Prostate gland (tissue), 2 donors: ENCODE measurements at regions not wholly inside any gene's neighbourhood (a gene's known extent, or its start where the extent isn't known, plus 50 kb on each side); places are given as distances from the start of the nearest gene placed in this dataset.
A peak's percentile ranks its signal among the peaks of the same experiment; 100 is the strongest.

Source experiments
- DNase-seq: peaks from one replicate; pipeline ENCODE4 v3.0.0-alpha.2; 2019; ENCODE audit warnings: low spot score
- H3K27ac ChIP-seq, 2 donors: fragments of 200-600 bp; sonication (generic); 2 replicates each; pipeline ENCODE4 v1.5.1; 2017 to 2019
- H3K27me3 ChIP-seq: fragments of 200-600 bp; sonication (generic); replicated peaks from 2 replicates; pipeline ENCODE4 v1.5.1; 2019; ENCODE audit not compliant: insufficient read depth
- H3K36me3 ChIP-seq, 2 donors: fragments of 200-600 bp; sonication (generic); 1 replicate in 1 of 2; 2 replicates in 1 of 2; pipeline versions ENCODE4 v1.5.1 to v1.8.1; 2017 to 2019
- H3K4me1 ChIP-seq: fragments of 200-600 bp; sonication (generic); replicated peaks from 2 replicates; pipeline ENCODE4 v1.5.1; 2019
- H3K4me3 ChIP-seq, 2 donors: fragments of 200-600 bp; sonication (generic); 2 replicates each; pipeline ENCODE4 v1.5.1; 2017 to 2019
- H3K9me3 ChIP-seq: fragments of 200-600 bp; sonication (generic); 2 replicates; pipeline ENCODE4 v1.5.1; 2017
- POLR2A ChIP-seq: fragments of 450-650 bp; IDR thresholded peaks from one replicate; pipeline ENCODE4 v1.6.1; 2016; ENCODE audit warnings: antibody characterized with exemption, mild to moderate bottlenecking
- POLR2AphosphoS5 ChIP-seq: sonication (generic); formaldehyde crosslinking; IDR thresholded peaks from one replicate; pipeline ENCODE4 v1.6.1; 2017; ENCODE audit warnings: antibody characterized with exemption
- WGBS: methylation state at CpG from one replicate; pipeline ENCODE4 v1.1.5; 2018; 5-methylcytosine and 5-hydroxymethylcytosine counted together
- intact Hi-C: fragments of 100-400 bp; cut with DNase I; formaldehyde crosslinking; loops from one replicate; pipeline ENCODE4 v1.14.2; 2022
- TF ChIP-seq, protein P1 (sequence below), 4 experiments: fragments of 200-600 bp in 2 of 4; fragments of 450-650 bp in 2 of 4; sonication (generic) in 2 of 4; IDR thresholded peaks; 1 replicate in 3 of 4; 2 replicates in 1 of 4; pipeline ENCODE4 v1.5.1; 2016 to 2019; ENCODE audit warnings: antibody characterized with exemption in 4 of 4, mild to moderate bottlenecking in 2 of 4, moderate library complexity in 2 of 4

GRCh38 chr10:78759456-78760120 is 309.2 kb upstream of the ZMIZ1 start:
- DNase-seq = no peak
- 98% methylated on average over 5 of the region's 5 CpGs for WGBS

GRCh38 chr10:78760463-78761310 is 308.1 kb upstream of the ZMIZ1 start:
- H3K4me1 ChIP-seq = peaks cover 3% of the 10 kb centered on the region
- no peak for DNase-seq
- no peaks in the 10 kb centered on the region for H3K36me3 ChIP-seq
- no peaks in the 10 kb centered on the region for H3K9me3 ChIP-seq
- H3K4me3 ChIP-seq = no peak overlapping the region
- H3K27ac ChIP-seq = no peak overlapping the region
- intact Hi-C loops = no loop called here
- TF ChIP-seq POLR2A (no peak), POLR2AphosphoS5 (no peak)
- WGBS = 87% methylated on average over 8 of the region's 8 CpGs
- H3K27me3 ChIP-seq = no peaks in the 10 kb centered on the region

More at GRCh38 chr10:78759456-78760120, 309.2 kb upstream of the ZMIZ1 start:
- H3K27ac ChIP-seq = no peak overlapping the region
- TF ChIP-seq POLR2A (no peak), POLR2AphosphoS5 (no peak)
- TF ChIP-seq, protein P1, sequence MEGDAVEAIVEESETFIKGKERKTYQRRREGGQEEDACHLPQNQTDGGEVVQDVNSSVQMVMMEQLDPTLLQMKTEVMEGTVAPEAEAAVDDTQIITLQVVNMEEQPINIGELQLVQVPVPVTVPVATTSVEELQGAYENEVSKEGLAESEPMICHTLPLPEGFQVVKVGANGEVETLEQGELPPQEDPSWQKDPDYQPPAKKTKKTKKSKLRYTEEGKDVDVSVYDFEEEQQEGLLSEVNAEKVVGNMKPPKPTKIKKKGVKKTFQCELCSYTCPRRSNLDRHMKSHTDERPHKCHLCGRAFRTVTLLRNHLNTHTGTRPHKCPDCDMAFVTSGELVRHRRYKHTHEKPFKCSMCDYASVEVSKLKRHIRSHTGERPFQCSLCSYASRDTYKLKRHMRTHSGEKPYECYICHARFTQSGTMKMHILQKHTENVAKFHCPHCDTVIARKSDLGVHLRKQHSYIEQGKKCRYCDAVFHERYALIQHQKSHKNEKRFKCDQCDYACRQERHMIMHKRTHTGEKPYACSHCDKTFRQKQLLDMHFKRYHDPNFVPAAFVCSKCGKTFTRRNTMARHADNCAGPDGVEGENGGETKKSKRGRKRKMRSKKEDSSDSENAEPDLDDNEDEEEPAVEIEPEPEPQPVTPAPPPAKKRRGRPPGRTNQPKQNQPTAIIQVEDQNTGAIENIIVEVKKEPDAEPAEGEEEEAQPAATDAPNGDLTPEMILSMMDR (IDR thresholded peaks at IDR 0.05) = no peak
- no peak overlapping the region for H3K4me3 ChIP-seq
- H3K9me3 ChIP-seq = no peaks in the 10 kb centered on the region
- H3K27me3 ChIP-seq = no peaks in the 10 kb centered on the region
- H3K4me1 ChIP-seq = peaks cover 3% of the 10 kb centered on the region
- H3K36me3 ChIP-seq = no peaks in the 10 kb centered on the region
- intact Hi-C loops = no loop called here

DNA sequence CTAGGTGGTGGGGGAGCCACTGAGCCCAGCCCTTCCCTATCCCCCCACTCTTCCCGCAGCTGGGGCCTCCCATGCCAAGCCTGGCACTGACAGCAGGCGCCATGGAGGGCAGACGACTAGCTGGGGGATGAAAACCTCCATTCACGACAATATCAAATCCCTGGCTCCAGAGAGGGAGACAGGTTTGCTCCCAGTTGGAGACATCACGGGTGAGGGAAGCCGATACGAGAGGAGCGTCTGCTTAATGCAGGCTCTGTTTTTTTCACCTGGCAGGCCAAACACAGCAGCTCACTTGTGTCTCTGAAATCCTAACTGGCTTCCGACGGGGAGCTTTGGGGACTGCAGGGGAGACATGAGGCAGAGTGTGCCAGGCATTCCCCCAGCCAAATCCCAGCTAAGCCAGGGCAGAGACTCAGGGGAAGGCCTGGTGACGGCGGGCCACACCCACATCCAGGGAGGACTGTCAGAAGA is 307.4 kb upstream of the ZMIZ1 start:
- WGBS = 89% methylated on average over 12 of the region's 12 CpGs
- DNase-seq = no peak
- Histone ChIP-seq H3K27ac (no peak overlapping the region), H3K36me3 (no peaks in the 10 kb centered on the region), H3K4me1 (peaks cover 3% of the 10 kb centered on the region), H3K27me3 (no peaks in the 10 kb centered on the region), H3K4me3 (no peak overlapping the region), H3K9me3 (no peaks in the 10 kb centered on the region)
- intact Hi-C loops = no loop called here
- TF ChIP-seq, protein P1 (IDR thresholded peaks at IDR 0.05) = no peak
- TF ChIP-seq POLR2AphosphoS5 = no peak
- TF ChIP-seq POLR2A = no peak

DNA sequence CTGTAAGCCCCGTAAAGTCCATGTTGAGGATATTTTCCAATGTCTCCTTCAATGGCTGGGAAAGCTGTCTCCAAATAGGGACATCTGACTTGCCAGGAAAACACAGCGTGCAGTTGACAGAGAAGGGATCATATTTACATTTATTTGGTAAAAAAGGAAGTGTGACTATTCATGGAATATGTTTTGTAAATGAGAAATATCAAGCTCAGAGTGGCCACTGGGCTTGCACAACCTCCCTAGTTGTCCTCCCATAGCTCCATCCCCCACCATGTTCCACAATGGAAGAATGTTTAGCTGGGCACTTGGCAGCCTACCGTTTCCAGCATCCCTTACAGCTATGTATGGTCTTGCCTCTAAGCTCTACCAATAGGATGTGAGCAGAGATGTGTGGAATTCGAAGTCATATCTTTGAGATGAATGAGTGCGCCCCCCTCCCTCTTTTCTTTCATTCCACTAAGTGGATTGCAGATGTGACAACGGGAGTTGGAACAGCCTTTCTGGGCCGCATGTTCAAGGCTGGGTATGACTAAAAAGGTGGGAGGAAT is 306.6 kb upstream of the ZMIZ1 start:
- intact Hi-C loops = no loop called here
- no peak for TF ChIP-seq POLR2A
- TF ChIP-seq, protein P1 (IDR thresholded peaks at IDR 0.05) = no peak
- no peak for TF ChIP-seq POLR2AphosphoS5
- no peak for DNase-seq
- 94% methylated on average over 7 of the region's 7 CpGs for WGBS
- Histone ChIP-seq H3K27ac (no peak overlapping the region), H3K36me3 (no peaks in the 10 kb centered on the region), H3K4me3 (no peak overlapping the region), H3K9me3 (no peaks in the 10 kb centered on the region), H3K4me1 (peaks cover 3% of the 10 kb centered on the region), H3K27me3 (no peaks in the 10 kb centered on the region)

DNA sequence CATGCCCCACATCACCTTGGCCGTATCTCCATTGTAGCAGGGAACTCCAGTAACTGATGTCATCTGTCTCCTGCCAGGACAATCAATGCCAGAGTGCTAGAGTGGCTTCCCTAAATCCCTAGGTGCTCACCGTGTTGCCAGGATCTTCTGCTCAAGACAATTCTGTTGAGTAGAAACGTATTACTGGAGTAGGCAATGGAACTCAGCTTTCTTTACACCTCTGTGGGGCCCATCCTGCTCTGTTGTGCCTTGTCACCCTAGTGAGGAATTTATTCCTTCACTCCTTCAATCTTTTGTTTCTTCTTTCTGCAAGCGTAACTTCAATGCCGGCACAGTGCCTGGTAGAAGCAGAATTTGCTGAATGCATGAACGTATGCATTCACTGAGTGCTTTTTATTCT is 305.5 kb upstream of the ZMIZ1 start:
- H3K27me3 ChIP-seq = no peaks in the 10 kb centered on the region
- H3K4me1 ChIP-seq = peaks cover 3% of the 10 kb centered on the region
- H3K4me3 ChIP-seq = no peak overlapping the region
- H3K36me3 ChIP-seq = no peaks in the 10 kb centered on the region
- intact Hi-C loops = no loop called here
- WGBS = 60% methylated on average over 6 of the region's 6 CpGs
- TF ChIP-seq, protein P1 (IDR thresholded peaks at IDR 0.05) = no peak
- TF ChIP-seq POLR2AphosphoS5 (no peak), POLR2A (no peak)
- no peaks in the 10 kb centered on the region for H3K9me3 ChIP-seq
- no peak for DNase-seq
- H3K27ac ChIP-seq = peak overlapping the region; percentile 34 to 46
